ENCODE measurements at regions not wholly inside any gene's neighbourhood (a gene's known extent, or its start where the extent isn't known, plus 50 kb on each side); places are given as distances from the start of the nearest gene placed in this dataset.
A peak's percentile ranks its signal among the peaks of the same experiment; 100 is the strongest.

DNA sequence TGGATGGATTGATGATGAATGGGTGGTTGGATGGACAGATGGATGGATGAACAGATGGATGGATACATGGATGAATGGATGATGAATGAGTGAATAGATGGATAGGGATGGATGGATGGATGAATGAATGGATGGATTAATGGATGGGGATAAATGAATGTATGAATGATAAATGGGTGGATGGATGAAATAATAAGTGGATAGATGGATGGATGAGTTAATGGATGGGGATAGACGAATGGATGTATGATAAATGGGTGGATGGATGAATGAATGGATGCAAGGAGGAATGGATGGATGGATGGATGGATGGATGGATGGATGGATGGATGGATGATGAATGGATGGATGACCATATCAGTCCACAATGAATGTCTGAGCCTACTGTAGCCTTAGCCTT lies 381.9 kb downstream of the SETD4 start:
- no peak overlapping the region for H3K27ac ChIP-seq
- TF ChIP-seq, protein P1, sequence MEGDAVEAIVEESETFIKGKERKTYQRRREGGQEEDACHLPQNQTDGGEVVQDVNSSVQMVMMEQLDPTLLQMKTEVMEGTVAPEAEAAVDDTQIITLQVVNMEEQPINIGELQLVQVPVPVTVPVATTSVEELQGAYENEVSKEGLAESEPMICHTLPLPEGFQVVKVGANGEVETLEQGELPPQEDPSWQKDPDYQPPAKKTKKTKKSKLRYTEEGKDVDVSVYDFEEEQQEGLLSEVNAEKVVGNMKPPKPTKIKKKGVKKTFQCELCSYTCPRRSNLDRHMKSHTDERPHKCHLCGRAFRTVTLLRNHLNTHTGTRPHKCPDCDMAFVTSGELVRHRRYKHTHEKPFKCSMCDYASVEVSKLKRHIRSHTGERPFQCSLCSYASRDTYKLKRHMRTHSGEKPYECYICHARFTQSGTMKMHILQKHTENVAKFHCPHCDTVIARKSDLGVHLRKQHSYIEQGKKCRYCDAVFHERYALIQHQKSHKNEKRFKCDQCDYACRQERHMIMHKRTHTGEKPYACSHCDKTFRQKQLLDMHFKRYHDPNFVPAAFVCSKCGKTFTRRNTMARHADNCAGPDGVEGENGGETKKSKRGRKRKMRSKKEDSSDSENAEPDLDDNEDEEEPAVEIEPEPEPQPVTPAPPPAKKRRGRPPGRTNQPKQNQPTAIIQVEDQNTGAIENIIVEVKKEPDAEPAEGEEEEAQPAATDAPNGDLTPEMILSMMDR (IDR thresholded peaks at IDR 0.05): no peak
- H3K4me1 ChIP-seq: no peaks in the 10 kb centered on the region
- ATAC-seq (no peak), DNase-seq (no peak)
- H3K4me3 ChIP-seq: no peak overlapping the region
- intact Hi-C loops (cut with DNase I): no loop called here
- H3K27me3 ChIP-seq: no peaks in the 10 kb centered on the region
- H3K36me3 ChIP-seq: no peaks in the 10 kb centered on the region
- no peaks in the 10 kb centered on the region for H3K9me3 ChIP-seq

DNA sequence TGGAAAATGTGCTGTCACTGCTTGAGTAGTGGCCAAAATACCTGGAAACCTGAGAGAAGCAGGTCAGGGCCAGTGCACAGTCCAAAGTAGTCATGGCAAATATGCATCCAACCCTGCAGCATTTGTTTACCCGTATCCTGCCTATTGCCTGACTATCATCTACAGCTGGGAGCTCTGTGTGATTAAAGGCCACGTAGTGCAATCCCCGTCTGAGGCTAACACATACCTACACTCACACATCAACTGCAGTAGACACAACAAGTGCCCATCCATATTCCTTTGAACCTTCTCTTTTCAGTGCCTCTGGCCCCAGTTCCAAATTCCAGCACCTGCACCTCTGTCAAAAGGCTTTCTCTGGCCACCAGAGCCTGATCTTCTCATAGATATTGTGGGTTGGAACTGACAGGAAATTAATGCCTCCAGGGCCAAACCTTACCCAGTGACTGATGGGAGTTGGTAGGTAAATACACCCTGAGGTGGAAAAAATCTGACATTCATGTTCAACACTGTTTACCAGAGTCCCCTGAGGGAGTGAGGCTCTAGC lies 383.0 kb downstream of the SETD4 start:
- peak; percentile 9 for ATAC-seq
- no peak for DNase-seq
- H3K27ac ChIP-seq: no peak overlapping the region
- H3K27me3 ChIP-seq: no peaks in the 10 kb centered on the region
- H3K36me3 ChIP-seq: no peaks in the 10 kb centered on the region
- no peak overlapping the region for H3K4me3 ChIP-seq
- intact Hi-C loops (cut with DNase I): no loop called here
- no peaks in the 10 kb centered on the region for H3K4me1 ChIP-seq
- TF ChIP-seq, protein P1 (IDR thresholded peaks at IDR 0.05): no peak
- H3K9me3 ChIP-seq: no peaks in the 10 kb centered on the region

DNA sequence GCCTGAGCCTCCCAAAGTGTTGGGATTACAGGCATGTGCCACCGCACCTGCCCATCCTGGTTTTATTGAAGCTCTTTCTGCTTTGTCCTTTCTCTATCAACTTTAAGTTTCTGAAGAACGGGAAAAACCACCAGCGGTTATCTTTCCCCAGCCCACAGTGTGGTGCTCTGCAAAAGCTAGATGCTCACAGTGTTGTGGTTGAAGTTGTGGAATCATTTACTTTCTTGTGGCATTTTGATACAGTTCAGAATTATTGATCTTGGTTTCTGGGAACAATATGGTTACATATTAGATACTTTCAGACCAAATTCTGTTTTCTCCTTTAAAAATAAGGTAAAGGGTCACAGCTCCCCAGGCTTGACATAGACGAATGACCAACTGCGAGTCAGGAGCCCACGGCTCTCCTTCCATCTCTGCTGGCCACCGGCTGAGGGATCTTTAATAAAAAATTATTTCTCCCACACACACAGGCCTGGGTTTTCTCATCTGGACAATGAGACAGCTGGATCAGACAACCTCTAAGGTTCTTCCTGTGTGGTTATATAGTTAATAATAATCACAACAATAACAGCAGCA lies 385.3 kb downstream of the SETD4 start:
- Histone ChIP-seq H3K36me3 (no peaks in the 10 kb centered on the region), H3K27ac (no peak overlapping the region), H3K27me3 (no peaks in the 10 kb centered on the region), H3K4me1 (no peaks in the 10 kb centered on the region), H3K4me3 (no peak overlapping the region), H3K9me3 (no peaks in the 10 kb centered on the region)
- ATAC-seq: no peak
- TF ChIP-seq, protein P1 (IDR thresholded peaks at IDR 0.05): no peak
- intact Hi-C loops (cut with DNase I): no loop called here
- no peak for DNase-seq

DNA sequence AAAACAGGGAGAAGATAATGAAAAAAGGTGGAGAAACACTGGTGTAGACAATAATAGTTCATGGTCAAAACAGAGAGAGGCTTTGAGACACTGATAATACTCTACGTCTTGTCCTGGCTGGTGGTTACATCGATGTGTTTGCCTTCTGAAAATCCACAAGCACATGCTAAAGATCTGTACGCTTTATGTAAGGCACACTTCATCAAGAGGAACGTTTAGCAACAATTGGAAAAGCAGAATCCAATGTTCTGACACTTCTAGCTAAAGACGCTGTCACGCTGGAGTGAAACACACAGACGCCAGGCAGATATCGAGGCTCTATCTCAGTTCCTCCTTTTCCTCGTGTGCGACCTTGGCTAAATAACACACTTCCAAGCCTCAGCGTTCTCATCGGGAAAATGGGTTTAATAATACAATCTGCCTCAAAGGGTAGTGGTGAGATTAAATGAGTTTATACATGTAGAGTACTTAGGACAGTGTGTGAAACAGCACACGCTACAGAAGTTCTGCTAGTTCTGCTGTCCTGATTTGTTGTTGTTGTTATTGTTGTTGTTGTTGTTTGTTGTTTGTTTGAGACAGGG lies 386.1 kb downstream of the SETD4 start:
- TF ChIP-seq, protein P1 (IDR thresholded peaks at IDR 0.05): no peak
- DNase-seq (no peak), ATAC-seq (no peak)
- H3K4me3 ChIP-seq: no peak overlapping the region
- no peaks in the 10 kb centered on the region for H3K9me3 ChIP-seq
- H3K36me3 ChIP-seq: no peaks in the 10 kb centered on the region
- no peak overlapping the region for H3K27ac ChIP-seq
- intact Hi-C loops (cut with DNase I): no loop called here
- no peaks in the 10 kb centered on the region for H3K4me1 ChIP-seq
- no peaks in the 10 kb centered on the region for H3K27me3 ChIP-seq

DNA sequence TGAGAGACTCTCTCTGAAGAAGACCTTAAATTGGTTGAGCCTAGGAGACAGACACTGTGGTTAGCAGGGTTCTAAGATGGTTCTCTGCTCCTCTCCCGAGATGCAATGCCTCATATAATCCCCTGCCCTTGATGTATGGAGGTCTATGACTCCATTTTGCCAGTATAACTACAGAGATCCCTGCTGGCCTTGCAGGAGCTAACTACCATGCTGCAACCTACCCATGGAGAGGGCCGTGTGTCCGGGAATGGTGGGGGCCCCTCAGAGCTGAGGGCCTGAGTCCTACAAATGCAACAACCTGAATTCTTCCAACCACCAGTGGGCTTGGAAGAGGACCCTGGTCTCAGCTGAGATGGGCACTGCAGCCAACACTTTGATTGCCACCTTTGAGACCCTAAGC lies 388.0 kb downstream of the SETD4 start:
- H3K27ac ChIP-seq: no peak overlapping the region
- TF ChIP-seq, protein P1 (IDR thresholded peaks at IDR 0.05): no peak
- H3K27me3 ChIP-seq: no peaks in the 10 kb centered on the region
- ATAC-seq: no peak
- intact Hi-C loops (cut with DNase I): no loop called here
- no peak for DNase-seq
- no peaks in the 10 kb centered on the region for H3K36me3 ChIP-seq
- no peaks in the 10 kb centered on the region for H3K9me3 ChIP-seq
- H3K4me3 ChIP-seq: no peak overlapping the region
- no peaks in the 10 kb centered on the region for H3K4me1 ChIP-seq

Data from upper lobe of right lung (tissue), 1 donor.